A549 (cell line): ENCODE measurements at regions not wholly inside any gene's neighbourhood (a gene's known extent, or its start where the extent isn't known, plus 50 kb on each side); places are given as distances from the start of the nearest gene placed in this dataset.

Experiments
- ATAC-seq, 2 experiments: fragments of 200-7000 bp in 1 of 2; fragments of >200 bp in 1 of 2; cut with Nextera tagmentation in 1 of 2; cut with Tn5 transposase in 1 of 2; 3 replicates each; pipeline versions ENCODE4 v1.8.0 to v1.9.1; 2018 to 2020; ENCODE audit warnings: mild to moderate bottlenecking in 1 of 2, moderate library complexity in 1 of 2
- CTCF ChIA-PET: fragments of 300-600 bp; sonication (Branson Sonifier 250); formaldehyde crosslinking; extraction: SDS; loops from one replicate; lab custom pipeline; 2021; ENCODE audit warnings: antibody characterized with exemption, inconsistent platforms; lab: Yijun Ruan, JAX
- POLR2A ChIA-PET: fragments of 350-600 bp; formaldehyde crosslinking; extraction: SDS; loops from one replicate; lab custom pipeline; 2021; ENCODE audit warnings: antibody characterized with exemption, inconsistent platforms; lab: Yijun Ruan, JAX
- DNase-seq, 2 experiments: peaks; one replicate each; pipeline versions ENCODE4 v3.0.0 to v3.0.0-alpha.2; 2011 to 2016; ENCODE audit warnings: low read depth in 1 of 2, low spot score in 1 of 2
- FAIRE-seq: peaks from 2 replicates; lab custom pipeline; 2011; peaks lifted over from hg19 to GRCh38; lab: Jason Lieb, UNC
- H3K27ac ChIP-seq, 2 experiments: fragments of >200 bp; sonication (Bioruptor Twin); formaldehyde crosslinking; 3 replicates each; pipeline ENCODE4 v1.5.1; 2016 to 2017
- H3K4me1 ChIP-seq: fragments of >200 bp; sonication (Bioruptor Twin); formaldehyde crosslinking; 3 replicates; pipeline ENCODE4 v1.6.1; 2016
- H3K4me2 ChIP-seq: fragments of >200 bp; sonication (Bioruptor Twin); formaldehyde crosslinking; 3 replicates; pipeline ENCODE4 v1.6.1; 2016
- H3K4me3 ChIP-seq: fragments of >200 bp; sonication (Bioruptor Twin); formaldehyde crosslinking; 3 replicates; pipeline ENCODE4 v1.5.1; 2016
- H3K9me3 ChIP-seq: fragments of >200 bp; sonication (Bioruptor Twin); formaldehyde crosslinking; 3 replicates; pipeline ENCODE4 v1.6.1; 2016
- BHLHE40 ChIP-seq: IDR thresholded peaks from 2 replicates; pipeline ENCODE4 v1.6.1; 2012; ENCODE audit warnings: low read depth, low read length, inconsistent platforms
- CEBPB ChIP-seq, 2 experiments: fragments of >200 bp in 1 of 2; sonication (Bioruptor Twin) in 1 of 2; formaldehyde crosslinking in 1 of 2; IDR thresholded peaks; 2 replicates each; pipeline ENCODE4 v1.6.1; 2012 to 2016
- CHD2 ChIP-seq: fragments of 150-350 bp; IDR thresholded peaks from 2 replicates; pipeline ENCODE4 v1.6.1; 2014; ENCODE audit warnings: low read length; ENCODE audit not compliant: partially characterized antibody
- EHMT2 ChIP-seq: fragments of 200-600 bp; sonication (generic); IDR thresholded peaks from 2 replicates; pipeline ENCODE4 v1.6.1; 2016; ENCODE audit warnings: antibody characterized with exemption, low read depth, mild to moderate bottlenecking, moderate library complexity
- EP300 ChIP-seq, 2 experiments: fragments of >200 bp; sonication (Bioruptor Twin); formaldehyde crosslinking; IDR thresholded peaks; 2 replicates in 1 of 2; 3 replicates in 1 of 2; pipeline ENCODE4 v1.6.1; 2016 to 2017
- ESRRA ChIP-seq: fragments of 150-350 bp; IDR thresholded peaks from 2 replicates; pipeline ENCODE4 v1.6.1; 2014; ENCODE audit warnings: mild to moderate bottlenecking, low read length, borderline replicate concordance
- HOXB13 ChIP-seq: fragments of 250-450 bp; sonication (Bioruptor Pico); IDR thresholded peaks from 2 replicates; pipeline ENCODE4 v1.5.0; 2020; ENCODE audit warnings: low read depth, mild to moderate bottlenecking, moderate library complexity
- HOXB5 ChIP-seq: fragments of 250-450 bp; sonication (Bioruptor Pico); IDR thresholded peaks from 2 replicates; pipeline ENCODE4 v1.5.0; 2020; ENCODE audit warnings: mild to moderate bottlenecking, moderate library complexity
- JUN ChIP-seq, 2 experiments: fragments of >200 bp; sonication (Bioruptor Twin); formaldehyde crosslinking; IDR thresholded peaks; 2 replicates in 1 of 2; 3 replicates in 1 of 2; pipeline ENCODE4 v1.6.1; 2016 to 2017
- KDM1A ChIP-seq: fragments of 200-600 bp; sonication (generic); IDR thresholded peaks from 2 replicates; pipeline ENCODE4 v1.6.1; 2016; ENCODE audit warnings: low read depth, mild to moderate bottlenecking
- NR3C1 ChIP-seq: fragments of >200 bp; sonication (Bioruptor Twin); formaldehyde crosslinking; IDR thresholded peaks from 3 replicates; pipeline ENCODE4 v1.6.1; 2017
- POLR2AphosphoS2 ChIP-seq: conservative IDR thresholded peaks from 2 replicates; pipeline ENCODE4 v1.6.1; 2012; ENCODE audit warnings: low read length, improper control_type of control experiment, inconsistent platforms
- RARB ChIP-seq: fragments of 250-450 bp; sonication (Bioruptor Pico); IDR thresholded peaks from 2 replicates; pipeline ENCODE4 v1.8.0; 2021; ENCODE audit warnings: mild to moderate bottlenecking, moderate library complexity
- RCOR1 ChIP-seq: fragments of 150-350 bp; IDR thresholded peaks from 2 replicates; pipeline ENCODE4 v1.6.1; 2014; ENCODE audit warnings: antibody characterized with exemption, low read length, low read depth
- RNF2 ChIP-seq: fragments of 200-600 bp; sonication (generic); IDR thresholded peaks from 2 replicates; pipeline ENCODE4 v1.6.1; 2016; ENCODE audit warnings: low read depth, mild to moderate bottlenecking, antibody characterized with exemption, moderate library complexity, borderline replicate concordance
- SREBF2 ChIP-seq: fragments of 450-650 bp; IDR thresholded peaks from 2 replicates; pipeline ENCODE4 v1.6.1; 2014; ENCODE audit warnings: mild to moderate bottlenecking, moderate library complexity
- TFCP2L1 ChIP-seq: fragments of 250-450 bp; sonication (Bioruptor Pico); IDR thresholded peaks from 2 replicates; pipeline ENCODE4 v1.5.0; 2021; ENCODE audit warnings: mild to moderate bottlenecking
- USF2 ChIP-seq: fragments of 450-650 bp; IDR thresholded peaks from 2 replicates; pipeline ENCODE4 v1.6.1; 2014; ENCODE audit warnings: antibody characterized with exemption
- ZC3H11A ChIP-seq: fragments of 450-650 bp; IDR thresholded peaks from 2 replicates; pipeline ENCODE4 v1.6.1; 2014; ENCODE audit warnings: antibody characterized with exemption, mild to moderate bottlenecking
- WGBS: methylation state at CpG from one replicate; pipeline ENCODE4 v1.1.6; 2017; ENCODE audit errors: missing lambda C conversion rate; 5-methylcytosine and 5-hydroxymethylcytosine counted together
- TF ChIP-seq, protein P1 (sequence below): fragments of >200 bp; sonication (Bioruptor Twin); formaldehyde crosslinking; IDR thresholded peaks from 3 replicates; pipeline ENCODE4 v1.5.1; 2016
- TF ChIP-seq, protein P2 (sequence below): fragments of >200 bp; sonication (Bioruptor Twin); formaldehyde crosslinking; IDR thresholded peaks from 2 replicates; pipeline ENCODE4 v1.6.1; 2016

DNA sequence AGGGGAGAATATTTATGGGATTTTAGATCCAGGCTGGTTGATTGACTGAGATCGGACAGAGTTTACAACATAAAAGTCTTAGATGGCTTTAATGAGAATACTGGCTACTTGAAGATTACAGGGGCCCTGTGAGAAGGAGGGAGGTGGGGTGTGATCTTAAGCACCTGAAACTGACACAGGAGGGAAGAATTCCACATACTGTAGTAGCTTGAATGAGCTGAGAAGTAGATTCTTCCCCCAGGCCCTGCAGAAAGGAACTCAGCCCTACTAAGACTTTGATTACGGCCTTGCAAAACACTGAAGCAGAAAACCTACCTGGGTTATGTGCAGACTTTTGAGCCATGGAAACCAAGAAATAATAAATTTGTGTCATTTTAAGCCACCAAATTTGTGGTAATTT, 1062.9 kb upstream of the GYPC start:
- no peak for ATAC-seq
- Histone ChIP-seq H3K4me1 (no peaks in the 10 kb centered on the region), H3K4me2 (no peak overlapping the region), H3K9me3 (no peaks in the 10 kb centered on the region; the same call in 2 of the 3 replicates), H3K27ac (no peak overlapping the region), H3K4me3 (no peak overlapping the region)
- TF ChIP-seq TFCP2L1 (CRISPR knock-in tag) (no peak), RNF2 (no peak), JUN (IDR thresholded peaks at IDR 0.05) (no peak), ZC3H11A (no peak)
- no peak for DNase-seq
- CTCF ChIA-PET, result no interaction called here
- 11% methylated on average over 2 of the region's 2 CpGs for WGBS
- POLR2A ChIA-PET, result no interaction called here
- no peak for FAIRE-seq

DNA sequence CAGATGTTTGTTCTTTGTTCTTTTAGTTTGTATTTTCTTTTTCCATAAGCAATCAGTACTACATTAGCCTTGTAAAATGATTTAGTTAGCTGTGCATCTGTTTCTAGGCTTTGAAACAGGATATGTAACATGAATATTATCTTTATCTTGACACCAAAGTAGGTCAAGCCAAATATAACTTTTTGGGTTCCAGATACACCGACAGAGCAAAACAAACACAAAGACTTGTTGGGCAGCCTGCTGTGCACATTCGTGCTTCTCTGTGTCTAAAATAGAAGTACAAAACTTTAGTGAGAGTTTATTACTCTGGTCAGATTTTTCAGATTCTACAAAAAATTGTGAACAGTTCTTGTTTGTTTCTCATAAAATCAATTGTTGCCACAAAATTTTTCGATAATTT, 1059.3 kb upstream of the GYPC start:
- ATAC-seq (no peak), DNase-seq (no peak), FAIRE-seq (no peak)
- TF ChIP-seq ESRRA, result no peak
- no peak overlapping the region for H3K4me2 ChIP-seq
- H3K27ac ChIP-seq, result no peak overlapping the region
- CTCF ChIA-PET, result no interaction called here
- POLR2A ChIA-PET, result no interaction called here
- no peak overlapping the region for H3K4me3 ChIP-seq
- no peaks in the 10 kb centered on the region for H3K9me3 ChIP-seq
- WGBS, result 2% methylated on average over 3 of the region's 3 CpGs
- H3K4me1 ChIP-seq, result no peaks in the 10 kb centered on the region

GRCh38 chr2:125615438-125615837, 1040.5 kb upstream of the GYPC start:
- Histone ChIP-seq H3K4me3 (no peak overlapping the region), H3K27ac (no peak overlapping the region), H3K9me3 (no peaks in the 10 kb centered on the region), H3K4me2 (no peak overlapping the region), H3K4me1 (no peaks in the 10 kb centered on the region)
- 1% methylated on average over 3 of the region's 3 CpGs for WGBS
- no peak for TF ChIP-seq BHLHE40
- TF ChIP-seq, protein P1, sequence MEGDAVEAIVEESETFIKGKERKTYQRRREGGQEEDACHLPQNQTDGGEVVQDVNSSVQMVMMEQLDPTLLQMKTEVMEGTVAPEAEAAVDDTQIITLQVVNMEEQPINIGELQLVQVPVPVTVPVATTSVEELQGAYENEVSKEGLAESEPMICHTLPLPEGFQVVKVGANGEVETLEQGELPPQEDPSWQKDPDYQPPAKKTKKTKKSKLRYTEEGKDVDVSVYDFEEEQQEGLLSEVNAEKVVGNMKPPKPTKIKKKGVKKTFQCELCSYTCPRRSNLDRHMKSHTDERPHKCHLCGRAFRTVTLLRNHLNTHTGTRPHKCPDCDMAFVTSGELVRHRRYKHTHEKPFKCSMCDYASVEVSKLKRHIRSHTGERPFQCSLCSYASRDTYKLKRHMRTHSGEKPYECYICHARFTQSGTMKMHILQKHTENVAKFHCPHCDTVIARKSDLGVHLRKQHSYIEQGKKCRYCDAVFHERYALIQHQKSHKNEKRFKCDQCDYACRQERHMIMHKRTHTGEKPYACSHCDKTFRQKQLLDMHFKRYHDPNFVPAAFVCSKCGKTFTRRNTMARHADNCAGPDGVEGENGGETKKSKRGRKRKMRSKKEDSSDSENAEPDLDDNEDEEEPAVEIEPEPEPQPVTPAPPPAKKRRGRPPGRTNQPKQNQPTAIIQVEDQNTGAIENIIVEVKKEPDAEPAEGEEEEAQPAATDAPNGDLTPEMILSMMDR, result no peak
- no peak for TF ChIP-seq RCOR1
- no peak for TF ChIP-seq EP300 (IDR thresholded peaks at IDR 0.05)
- ChIA-PET POLR2A (no interaction called here), CTCF (no interaction called here)
- DNase-seq, result no peak
- no peak for ATAC-seq
- FAIRE-seq, result no peak

DNA sequence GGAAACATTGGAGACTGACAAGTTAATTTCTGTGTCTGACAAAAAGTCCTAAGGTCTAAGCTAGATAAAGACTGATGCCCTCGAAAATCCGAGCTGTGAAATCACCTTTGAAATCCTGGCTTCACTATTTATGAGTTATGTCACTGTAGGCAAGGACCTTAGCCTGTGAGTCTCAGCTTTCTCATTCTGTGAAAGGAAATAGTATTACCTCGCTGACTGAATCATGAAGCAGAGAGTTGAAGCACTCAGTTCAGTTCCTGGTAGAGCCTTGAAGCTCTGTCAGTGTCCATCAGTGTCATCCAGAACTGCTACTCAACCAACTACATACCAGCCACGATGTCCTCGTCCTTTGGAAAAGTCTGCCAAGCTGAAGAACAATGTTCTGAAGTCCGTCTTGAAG, 1025.6 kb upstream of the GYPC start:
- ATAC-seq (no peak), DNase-seq (no peak), FAIRE-seq (no peak)
- TF ChIP-seq KDM1A (no peak), NR3C1 (no peak), EHMT2 (no peak), HOXB5 (no peak), HOXB13 (CRISPR knock-in tag) (no peak), CEBPB (IDR thresholded peaks at IDR 0.05) (no peak), POLR2AphosphoS2 (no peak), USF2 (no peak), RARB (CRISPR knock-in tag) (no peak), SREBF2 (no peak), CHD2 (no peak)
- TF ChIP-seq, protein P2, sequence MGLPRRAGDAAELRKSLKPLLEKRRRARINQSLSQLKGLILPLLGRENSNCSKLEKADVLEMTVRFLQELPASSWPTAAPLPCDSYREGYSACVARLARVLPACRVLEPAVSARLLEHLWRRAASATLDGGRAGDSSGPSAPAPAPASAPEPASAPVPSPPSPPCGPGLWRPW, result no peak
- CTCF ChIA-PET, result no interaction called here
- WGBS, result 2% methylated on average over 6 of the region's 6 CpGs
- POLR2A ChIA-PET, result no interaction called here
- Histone ChIP-seq H3K4me1 (no peaks in the 10 kb centered on the region), H3K9me3 (no peaks in the 10 kb centered on the region), H3K4me3 (no peak overlapping the region), H3K27ac (no peak overlapping the region), H3K4me2 (no peak overlapping the region)
